T-helper 1 cell treated with Interleukin-12 subunit alpha and Interleukin-12 subunit beta and Interleukin-4 antibody, amounts not matched to agents 30 ng/mL and 1 ng/mL, for 36 hours (primary cell): ENCODE measurements at regions not wholly inside any gene's neighbourhood (a gene's known extent, or its start where the extent isn't known, plus 50 kb on each side); places are given as distances from the start of the nearest gene placed in this dataset.

ENCODE experiments used
- intact Hi-C: fragments of 100-400 bp; cut with micrococcal nuclease; formaldehyde crosslinking; loops from one replicate; pipeline ENCODE4 v1.15.1; 2024

GRCh38 chr7:41188163-41189130 is 514.4 kb downstream of the INHBA start:
- intact Hi-C loops: no loop called here

GRCh38 chr7:41187322-41187721 is 515.6 kb downstream of the INHBA start:
- intact Hi-C loops: no loop called here

- intact Hi-C loops: no loop called here
Measured at GRCh38 chr7:41185851-41186250, 517.0 kb downstream of the INHBA start.

GRCh38 chr7:41183741-41184140 is 519.1 kb downstream of the INHBA start:
- intact Hi-C loops: no loop called here

GRCh38 chr7:41182782-41183181 is 520.1 kb downstream of the INHBA start:
- intact Hi-C loops: no loop called here

- intact Hi-C loops: no loop called here
Measured at GRCh38 chr7:41175435-41175834, 527.5 kb downstream of the INHBA start.

GRCh38 chr7:41174521-41174920 is 528.4 kb downstream of the INHBA start:
- intact Hi-C loops: no loop called here

GRCh38 chr7:41170466-41170865 is 532.4 kb downstream of the INHBA start:
- intact Hi-C loops: no loop called here

- intact Hi-C loops: no loop called here
Measured at GRCh38 chr7:41169317-41169716, 533.6 kb downstream of the INHBA start.

- intact Hi-C loops: no loop called here
Measured at GRCh38 chr7:41167836-41168235, 535.1 kb downstream of the INHBA start.

- intact Hi-C loops: no loop called here
Measured at GRCh38 chr7:41164440-41164839, 538.5 kb downstream of the INHBA start.

- intact Hi-C loops: no loop called here
Measured at GRCh38 chr7:41163991-41164390, 538.9 kb downstream of the INHBA start.

GRCh38 chr7:41162612-41163011 is 540.3 kb downstream of the INHBA start:
- intact Hi-C loops: no loop called here

- intact Hi-C loops: no loop called here
Measured at GRCh38 chr7:41161041-41161587, 541.8 kb downstream of the INHBA start.

GRCh38 chr7:41156268-41156667 is 546.6 kb downstream of the INHBA start:
- intact Hi-C loops: no loop called here

GRCh38 chr7:41153268-41153667 is 549.6 kb downstream of the INHBA start:
- intact Hi-C loops: no loop called here

- intact Hi-C loops: no loop called here
Measured at GRCh38 chr7:41152179-41152678, 550.7 kb downstream of the INHBA start.

- intact Hi-C loops: no loop called here
Measured at GRCh38 chr7:41149576-41149975, 553.3 kb downstream of the INHBA start.

GRCh38 chr7:41148521-41148951 is 554.4 kb downstream of the INHBA start:
- intact Hi-C loops: no loop called here

- intact Hi-C loops: no loop called here
Measured at GRCh38 chr7:41147606-41148485, 555.0 kb downstream of the INHBA start.

- intact Hi-C loops: no loop called here
Measured at GRCh38 chr7:41146429-41146828, 556.5 kb downstream of the INHBA start.

- intact Hi-C loops: no loop called here
Measured at GRCh38 chr7:41145656-41146055, 557.2 kb downstream of the INHBA start.
